ENCODE measurements at regions not wholly inside any gene's neighbourhood (a gene's known extent, or its start where the extent isn't known, plus 50 kb on each side); places are given as distances from the start of the nearest gene placed in this dataset.

DNA sequence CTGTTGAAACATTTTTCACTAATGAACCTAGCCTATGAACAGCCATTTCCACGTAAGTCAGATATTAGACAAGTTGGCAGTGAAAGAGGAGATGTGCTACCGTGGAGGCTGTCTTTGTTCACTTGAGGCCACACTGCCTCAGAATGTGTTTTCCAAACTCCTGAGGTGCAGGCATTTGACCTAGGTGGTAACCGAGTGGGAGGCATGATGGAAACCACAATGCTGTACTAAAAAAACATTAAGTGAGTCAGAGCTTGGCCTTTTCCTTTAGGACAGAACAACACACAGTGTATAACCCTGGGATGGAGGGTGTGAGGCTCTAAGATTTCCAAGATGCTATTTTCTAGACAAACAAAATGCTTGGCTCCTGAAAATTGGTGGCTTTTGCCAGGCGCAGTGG lies 406.3 kb downstream of the SOX2 start:
- intact Hi-C loops (cut with micrococcal nuclease; ENCODE audit: unreplicated experiment) (no loop called here), in situ Hi-C loops (cut with HindIII; ENCODE audit: low pct_unique_long_range_greater_than_20kb, low sequenced_read_pairs) (no loop called here)
- no peak for TF ChIP-seq POLR2AphosphoS5 (IDR thresholded peaks at IDR 0.05; ENCODE audit: low read depth, low read length)
- TF ChIP-seq, protein P1, sequence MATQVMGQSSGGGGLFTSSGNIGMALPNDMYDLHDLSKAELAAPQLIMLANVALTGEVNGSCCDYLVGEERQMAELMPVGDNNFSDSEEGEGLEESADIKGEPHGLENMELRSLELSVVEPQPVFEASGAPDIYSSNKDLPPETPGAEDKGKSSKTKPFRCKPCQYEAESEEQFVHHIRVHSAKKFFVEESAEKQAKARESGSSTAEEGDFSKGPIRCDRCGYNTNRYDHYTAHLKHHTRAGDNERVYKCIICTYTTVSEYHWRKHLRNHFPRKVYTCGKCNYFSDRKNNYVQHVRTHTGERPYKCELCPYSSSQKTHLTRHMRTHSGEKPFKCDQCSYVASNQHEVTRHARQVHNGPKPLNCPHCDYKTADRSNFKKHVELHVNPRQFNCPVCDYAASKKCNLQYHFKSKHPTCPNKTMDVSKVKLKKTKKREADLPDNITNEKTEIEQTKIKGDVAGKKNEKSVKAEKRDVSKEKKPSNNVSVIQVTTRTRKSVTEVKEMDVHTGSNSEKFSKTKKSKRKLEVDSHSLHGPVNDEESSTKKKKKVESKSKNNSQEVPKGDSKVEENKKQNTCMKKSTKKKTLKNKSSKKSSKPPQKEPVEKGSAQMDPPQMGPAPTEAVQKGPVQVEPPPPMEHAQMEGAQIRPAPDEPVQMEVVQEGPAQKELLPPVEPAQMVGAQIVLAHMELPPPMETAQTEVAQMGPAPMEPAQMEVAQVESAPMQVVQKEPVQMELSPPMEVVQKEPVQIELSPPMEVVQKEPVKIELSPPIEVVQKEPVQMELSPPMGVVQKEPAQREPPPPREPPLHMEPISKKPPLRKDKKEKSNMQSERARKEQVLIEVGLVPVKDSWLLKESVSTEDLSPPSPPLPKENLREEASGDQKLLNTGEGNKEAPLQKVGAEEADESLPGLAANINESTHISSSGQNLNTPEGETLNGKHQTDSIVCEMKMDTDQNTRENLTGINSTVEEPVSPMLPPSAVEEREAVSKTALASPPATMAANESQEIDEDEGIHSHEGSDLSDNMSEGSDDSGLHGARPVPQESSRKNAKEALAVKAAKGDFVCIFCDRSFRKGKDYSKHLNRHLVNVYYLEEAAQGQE (IDR thresholded peaks at IDR 0.05; ENCODE audit: insufficient read depth in 1 of 2, low read depth in 2 of 2, low read length in 1 of 2) = no peak
- TF ChIP-seq TCF7L2 (IDR thresholded peaks at IDR 0.05; ENCODE audit: low read depth, low read length) = no peak
- TF ChIP-seq, protein P2, sequence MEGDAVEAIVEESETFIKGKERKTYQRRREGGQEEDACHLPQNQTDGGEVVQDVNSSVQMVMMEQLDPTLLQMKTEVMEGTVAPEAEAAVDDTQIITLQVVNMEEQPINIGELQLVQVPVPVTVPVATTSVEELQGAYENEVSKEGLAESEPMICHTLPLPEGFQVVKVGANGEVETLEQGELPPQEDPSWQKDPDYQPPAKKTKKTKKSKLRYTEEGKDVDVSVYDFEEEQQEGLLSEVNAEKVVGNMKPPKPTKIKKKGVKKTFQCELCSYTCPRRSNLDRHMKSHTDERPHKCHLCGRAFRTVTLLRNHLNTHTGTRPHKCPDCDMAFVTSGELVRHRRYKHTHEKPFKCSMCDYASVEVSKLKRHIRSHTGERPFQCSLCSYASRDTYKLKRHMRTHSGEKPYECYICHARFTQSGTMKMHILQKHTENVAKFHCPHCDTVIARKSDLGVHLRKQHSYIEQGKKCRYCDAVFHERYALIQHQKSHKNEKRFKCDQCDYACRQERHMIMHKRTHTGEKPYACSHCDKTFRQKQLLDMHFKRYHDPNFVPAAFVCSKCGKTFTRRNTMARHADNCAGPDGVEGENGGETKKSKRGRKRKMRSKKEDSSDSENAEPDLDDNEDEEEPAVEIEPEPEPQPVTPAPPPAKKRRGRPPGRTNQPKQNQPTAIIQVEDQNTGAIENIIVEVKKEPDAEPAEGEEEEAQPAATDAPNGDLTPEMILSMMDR (IDR thresholded peaks at IDR 0.05) = no peak
- no peak for TF ChIP-seq SIN3A (IDR thresholded peaks at IDR 0.05; ENCODE audit: borderline replicate concordance, insufficient read depth, low read depth, low read length)
- Histone ChIP-seq H3K9me3 (ENCODE audit: control insufficient read depth, insufficient read depth, low read depth, low read length) (no peaks in the 10 kb centered on the region), H3K36me3 (ENCODE audit: control insufficient read depth, insufficient read depth, low read length) (no peaks in the 10 kb centered on the region), H3K27me3 (ENCODE audit: control insufficient read depth, insufficient read depth, low read length) (no peaks in the 10 kb centered on the region), H3K27ac (ENCODE audit: low read length) (no peak overlapping the region), H3K4me3 (ENCODE audit: low read depth in 2 of 2, low read length in 2 of 2) (no peak overlapping the region), H3K4me1 (ENCODE audit: control insufficient read depth, insufficient read depth, low read length) (no peaks in the 10 kb centered on the region)
- CTCF ChIA-PET = no interaction called here
- DNase-seq (ENCODE audit: low read depth, low spot score) = no peak
- POLR2A ChIA-PET = no interaction called here
- BruUV-seq (replicated peaks) = no TSS peak
- ATAC-seq = peak; percentile 65

DNA sequence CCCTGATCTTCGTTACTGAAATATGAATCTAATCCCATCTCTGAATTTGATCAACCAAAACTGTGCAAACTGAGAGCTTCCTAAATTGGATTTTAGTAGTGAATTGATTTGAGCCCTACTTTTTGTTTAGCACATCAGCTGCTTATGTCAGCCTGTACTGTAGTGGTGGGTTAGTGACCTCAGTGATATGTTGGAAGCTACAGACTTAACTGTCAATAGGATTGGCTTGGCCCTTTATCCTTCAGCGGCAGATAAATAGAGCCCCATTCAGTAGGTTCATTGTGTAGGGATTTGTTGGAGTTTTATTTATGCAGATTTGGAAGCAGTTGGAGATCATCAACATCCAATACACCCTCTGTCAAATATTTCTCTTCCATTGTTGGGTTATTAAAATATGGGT lies 409.7 kb downstream of the SOX2 start:
- intact Hi-C loops (cut with micrococcal nuclease; ENCODE audit: unreplicated experiment) = no loop called here
- Histone ChIP-seq H3K27me3 (ENCODE audit: control insufficient read depth, insufficient read depth, low read length) (no peaks in the 10 kb centered on the region), H3K9me3 (ENCODE audit: control insufficient read depth, insufficient read depth, low read depth, low read length) (no peaks in the 10 kb centered on the region), H3K4me3 (ENCODE audit: low read depth in 2 of 2, low read length in 2 of 2) (no peak overlapping the region), H3K27ac (ENCODE audit: low read length) (no peak overlapping the region), H3K4me1 (ENCODE audit: control insufficient read depth, insufficient read depth, low read length) (no peaks in the 10 kb centered on the region), H3K36me3 (ENCODE audit: control insufficient read depth, insufficient read depth, low read length) (no peaks in the 10 kb centered on the region)
- no TSS peak for BruUV-seq (replicated peaks)
- DNase-seq (ENCODE audit: low read depth, low spot score) (no peak), ATAC-seq (no peak)
- ChIA-PET CTCF (no interaction called here), POLR2A (no interaction called here)
- no peak for TF ChIP-seq SIN3A (IDR thresholded peaks at IDR 0.05; ENCODE audit: borderline replicate concordance, insufficient read depth, low read depth, low read length)
- TF ChIP-seq POLR2AphosphoS5 (IDR thresholded peaks at IDR 0.05; ENCODE audit: low read depth, low read length) = no peak
- TF ChIP-seq, protein P1 (IDR thresholded peaks at IDR 0.05; ENCODE audit: insufficient read depth in 1 of 2, low read depth in 2 of 2, low read length in 1 of 2) = no peak
- TF ChIP-seq, protein P2 (IDR thresholded peaks at IDR 0.05) = no peak
- no peak for TF ChIP-seq TCF7L2 (IDR thresholded peaks at IDR 0.05; ENCODE audit: low read depth, low read length)
- in situ Hi-C loops (cut with HindIII; ENCODE audit: low pct_unique_long_range_greater_than_20kb, low sequenced_read_pairs) = no loop called here

All from Panc1 (cell line).